UCSD-AML1 (cell line): ENCODE measurements at regions not wholly inside any gene's neighbourhood (a gene's known extent, or its start where the extent isn't known, plus 50 kb on each side); places are given as distances from the start of the nearest gene placed in this dataset.
"Not testable (repeated sequence)": the region's sequence is repeated elsewhere in the genome, so short reads cannot be mapped to it uniquely, and the experiment has no call there.

ENCODE experiments used
- DNase-seq: peaks from one replicate; lab custom pipeline; 2025; ENCODE audit not compliant: unreplicated experiment; lab: John Stamatoyannopoulos, UW

- DNase-seq, result peak; percentile 2
These were observed 293.6 kb downstream of the PTPRC start for GRCh38 chr1:198932351-198932991.

DNA sequence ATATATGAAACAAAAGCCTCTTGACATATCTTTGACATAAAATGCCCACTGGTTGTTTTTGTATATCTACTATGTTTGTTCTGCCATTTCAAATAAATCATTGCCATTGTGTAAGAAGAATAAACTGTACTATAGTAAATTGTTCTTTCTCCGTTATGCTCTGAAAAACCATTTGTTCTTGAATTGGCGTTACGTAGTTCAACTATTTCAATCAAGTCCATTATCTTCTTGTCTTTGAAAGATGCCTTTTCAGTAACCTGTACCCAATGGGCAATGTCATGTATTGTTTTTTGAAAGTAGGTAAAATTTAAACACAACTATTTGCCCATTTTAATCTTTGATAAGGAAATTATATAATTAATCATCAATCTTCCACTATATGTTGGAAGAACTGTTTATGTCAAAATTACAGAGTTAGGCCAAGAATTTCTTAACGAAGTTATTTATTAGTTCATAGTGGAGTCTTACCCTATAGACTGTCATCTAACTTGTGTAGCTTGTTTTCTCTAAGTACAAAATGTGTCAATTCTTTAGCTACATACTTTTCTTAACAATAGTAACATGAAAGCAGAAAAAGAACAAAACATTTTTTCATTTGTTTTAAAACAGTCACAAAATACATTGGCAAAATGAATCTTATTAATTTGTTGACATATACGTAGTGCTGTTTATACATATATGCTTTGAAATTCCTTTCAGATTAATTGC lies 294.8 kb downstream of the PTPRC start:
- DNase-seq, result no peak

DNA sequence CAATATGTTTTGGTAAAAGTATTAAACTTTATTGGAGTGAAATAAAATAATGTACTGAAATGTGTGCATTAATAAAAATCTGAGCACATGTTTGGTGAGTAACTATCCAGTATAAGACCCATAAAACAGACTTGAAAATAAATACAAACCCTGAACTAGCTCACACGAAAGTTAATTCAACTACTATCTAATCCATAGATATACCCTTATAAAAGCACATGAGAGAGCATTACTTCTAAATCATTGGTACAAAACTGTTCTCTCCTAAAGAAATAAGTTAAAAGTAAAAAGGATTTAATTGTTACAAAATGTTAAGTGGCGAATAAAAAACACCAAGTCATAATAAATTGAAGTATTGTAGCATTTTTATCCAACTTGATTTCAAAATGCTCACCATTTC lies 295.6 kb downstream of the PTPRC start:
- no peak for DNase-seq

DNA sequence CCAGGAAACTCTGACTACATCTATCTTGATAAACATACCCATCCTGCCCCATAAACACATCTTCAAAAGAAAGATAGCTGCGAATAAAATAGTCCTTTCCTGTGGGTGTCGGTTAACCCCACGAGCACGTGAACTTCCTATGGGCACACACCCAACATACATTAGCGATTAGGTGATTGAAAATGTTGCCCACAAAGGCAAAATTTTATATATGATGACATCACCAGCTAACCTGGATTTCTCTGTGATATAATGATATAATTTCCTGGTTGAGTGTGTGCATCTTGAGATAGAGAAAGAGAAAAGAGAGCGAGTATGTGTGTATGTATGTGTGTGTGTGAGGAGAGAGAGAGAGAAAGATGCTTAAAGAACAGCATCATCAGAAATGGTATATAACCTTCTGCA lies 296.1 kb downstream of the PTPRC start:
- peak; percentile 14 for DNase-seq

- peak; percentile 65 for DNase-seq
These were observed 296.6 kb downstream of the PTPRC start for GRCh38 chr1:198935306-198935921.

GRCh38 chr1:198936371-198937083 lies 297.7 kb downstream of the PTPRC start:
- DNase-seq, result peak; percentile 2

GRCh38 chr1:198937231-198938031 lies 298.6 kb downstream of the PTPRC start:
- peak; percentile 41 for DNase-seq

- no peak for DNase-seq
These were observed 300.4 kb downstream of the PTPRC start for GRCh38 chr1:198939286-198939685.

- no peak for DNase-seq
These were observed 301.1 kb downstream of the PTPRC start for GRCh38 chr1:198939956-198940355.

DNA sequence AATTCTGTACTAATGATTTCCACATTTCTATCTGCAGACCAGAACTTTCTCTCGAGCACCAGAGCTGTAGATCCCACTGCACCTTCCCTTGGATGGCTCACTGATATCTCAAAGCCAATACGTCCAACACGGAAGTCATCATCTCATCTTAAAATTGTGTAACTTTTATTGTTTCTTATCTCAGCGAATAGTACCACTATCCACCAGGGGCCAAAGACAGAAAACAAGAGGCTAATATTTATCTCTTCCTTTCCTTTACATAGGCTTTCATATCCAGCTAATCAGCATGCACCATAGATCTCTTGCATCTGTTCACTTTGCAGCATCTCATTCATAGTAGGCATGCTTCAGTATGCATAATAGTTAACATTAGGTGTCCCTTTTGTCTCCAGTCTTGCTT lies 303.6 kb downstream of the PTPRC start:
- DNase-seq, result no peak

GRCh38 chr1:198943484-198944187 lies 304.8 kb downstream of the PTPRC start:
- no peak for DNase-seq

GRCh38 chr1:198947456-198947855 lies 308.6 kb downstream of the PTPRC start:
- no peak for DNase-seq

GRCh38 chr1:198948895-198949659 lies 310.2 kb downstream of the PTPRC start:
- DNase-seq, result no peak

- DNase-seq, result no peak
These were observed 311.2 kb downstream of the PTPRC start for GRCh38 chr1:198950036-198950435.

DNA sequence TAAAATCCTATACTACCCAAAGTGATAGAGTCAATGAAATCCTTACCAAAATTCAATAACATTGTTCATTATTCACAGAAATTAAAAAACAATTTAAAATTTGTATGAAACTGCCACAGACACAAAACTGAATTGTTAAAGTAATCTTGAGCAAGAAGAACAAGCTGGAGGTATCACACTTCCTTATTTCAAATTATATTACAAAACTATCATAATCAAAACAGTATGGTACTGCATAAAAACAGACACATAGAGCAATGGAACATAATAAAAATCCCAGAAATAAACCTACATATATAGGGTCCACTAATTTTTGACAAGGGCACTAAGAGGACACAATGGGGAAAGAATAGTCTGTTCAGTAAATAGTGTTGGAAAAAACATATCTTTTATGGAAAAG lies 316.2 kb downstream of the PTPRC start:
- DNase-seq, result no peak

- no peak for DNase-seq
These were observed 318.2 kb downstream of the PTPRC start for GRCh38 chr1:198957044-198957443.

GRCh38 chr1:198959032-198959431 lies 320.2 kb downstream of the PTPRC start:
- DNase-seq, result no peak

- DNase-seq, result no peak
These were observed 320.8 kb downstream of the PTPRC start for GRCh38 chr1:198959676-198960075.

DNA sequence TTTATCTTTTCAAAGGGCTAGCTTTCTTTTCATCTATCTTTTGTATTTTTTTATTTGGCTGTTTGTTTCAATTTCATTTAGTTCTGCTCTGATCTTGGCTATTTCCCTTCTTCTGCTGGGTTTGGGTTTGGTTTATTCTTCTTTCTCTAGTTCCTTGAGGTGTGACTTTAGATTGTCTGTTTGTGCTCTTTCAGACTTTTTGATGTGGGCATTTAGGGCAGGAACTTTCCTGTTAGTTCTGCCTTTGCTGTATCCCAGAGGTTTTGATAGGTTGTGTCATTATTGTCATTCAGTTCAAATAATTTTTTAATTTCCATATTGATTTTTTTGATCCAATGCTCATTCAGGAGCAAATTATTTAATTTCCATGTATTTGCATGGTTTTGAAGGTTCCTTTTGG lies 325.0 kb downstream of the PTPRC start:
- DNase-seq, result not testable (repeated sequence)

GRCh38 chr1:198966519-198966918 lies 327.7 kb downstream of the PTPRC start:
- no peak for DNase-seq
